ENCODE measurements at regions not wholly inside any gene's neighbourhood (a gene's known extent, or its start where the extent isn't known, plus 50 kb on each side); places are given as distances from the start of the nearest gene placed in this dataset.

DNA sequence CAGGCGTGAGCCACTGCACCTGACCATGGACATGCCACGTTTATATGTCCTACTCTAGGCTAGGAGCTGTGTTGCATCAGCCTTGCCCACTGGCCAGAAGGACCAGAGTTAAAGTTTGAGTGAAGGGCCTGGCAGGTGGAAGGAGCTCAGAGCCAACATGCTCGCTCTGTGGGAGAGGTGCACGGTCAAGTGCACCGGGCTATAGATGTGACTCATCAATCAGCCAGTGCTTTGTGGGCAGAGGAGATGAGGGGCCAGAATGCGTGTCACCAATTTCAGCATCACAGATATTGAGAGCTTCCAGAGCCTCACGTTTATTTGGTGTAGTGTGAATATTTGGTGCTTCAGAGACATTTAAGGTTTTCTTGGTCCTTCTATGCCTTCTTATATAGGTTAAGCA is 137.3 kb upstream of the KBTBD8 start:
- Histone ChIP-seq H3K36me3 (no peaks in the 10 kb centered on the region), H3K4me3 (no peak overlapping the region), H3K27me3 (no peaks in the 10 kb centered on the region), H3K27ac (no peak overlapping the region), H3K9me3 (no peaks in the 10 kb centered on the region), H3K4me1 (no peaks in the 10 kb centered on the region)
- TF ChIP-seq POLR2A (IDR thresholded peaks at IDR 0.05) (no peak), CTCF (IDR thresholded peaks at IDR 0.05) (no peak)
- DNase-seq (no peak), ATAC-seq (no peak)
- WGBS, 4 donors = 89 to 96% (median 92%) methylated on average over 6 to 7 of the region's 7 CpGs
- intact Hi-C loops (cut with DNase I) = no loop called here

- DNase-seq (no peak), ATAC-seq (no peak)
- Histone ChIP-seq H3K4me3 (no peak overlapping the region), H3K36me3 (no peaks in the 10 kb centered on the region), H3K9me3 (no peaks in the 10 kb centered on the region), H3K27me3 (no peaks in the 10 kb centered on the region), H3K4me1 (no peaks in the 10 kb centered on the region), H3K27ac (no peak overlapping the region)
- intact Hi-C loops (cut with DNase I) = no loop called here
- WGBS, 4 donors = 80 to 82% (median 81%) methylated on average over 10 of the region's 10 CpGs
- TF ChIP-seq CTCF (IDR thresholded peaks at IDR 0.05) (no peak), POLR2A (IDR thresholded peaks at IDR 0.05) (no peak)
Observed at GRCh38 chr3:66863205-66864111, 134.6 kb upstream of the KBTBD8 start.

DNA sequence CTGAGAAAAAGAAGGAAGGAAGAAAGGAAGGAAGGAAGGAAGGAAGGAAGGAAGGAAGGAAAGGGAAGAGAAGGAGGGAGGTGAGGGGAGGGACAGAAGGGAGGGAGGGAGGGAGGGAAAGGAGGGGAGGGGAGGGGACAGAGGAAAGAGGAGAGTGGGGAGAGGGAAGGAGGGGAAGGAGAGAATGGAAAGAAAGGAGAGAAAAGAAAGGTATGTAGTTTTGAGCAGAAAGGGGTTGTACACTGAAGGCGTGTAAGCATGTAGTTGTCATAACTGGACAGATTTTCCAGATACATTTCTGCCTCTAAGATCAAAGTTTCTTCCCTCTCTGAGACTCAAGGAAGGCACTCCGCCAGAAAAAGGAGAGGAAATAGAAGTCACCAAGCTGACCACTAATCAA is 113.4 kb upstream of the KBTBD8 start:
- Histone ChIP-seq H3K36me3 (no peaks in the 10 kb centered on the region), H3K27me3 (peaks cover 0 to 6% (median 0%) of the 10 kb centered on the region in 9 donors), H3K4me1 (no peaks in the 10 kb centered on the region), H3K9me3 (no peaks in the 10 kb centered on the region), H3K27ac (no peak overlapping the region), H3K4me3 (no peak overlapping the region)
- WGBS, 4 donors = 77 to 91% (median 88%) methylated on average over 2 of the region's 2 CpGs
- DNase-seq (no peak), ATAC-seq (no peak)
- intact Hi-C loops (cut with DNase I) = no loop called here
- TF ChIP-seq POLR2A (IDR thresholded peaks at IDR 0.05) (no peak), CTCF (IDR thresholded peaks at IDR 0.05) (no peak)

DNA sequence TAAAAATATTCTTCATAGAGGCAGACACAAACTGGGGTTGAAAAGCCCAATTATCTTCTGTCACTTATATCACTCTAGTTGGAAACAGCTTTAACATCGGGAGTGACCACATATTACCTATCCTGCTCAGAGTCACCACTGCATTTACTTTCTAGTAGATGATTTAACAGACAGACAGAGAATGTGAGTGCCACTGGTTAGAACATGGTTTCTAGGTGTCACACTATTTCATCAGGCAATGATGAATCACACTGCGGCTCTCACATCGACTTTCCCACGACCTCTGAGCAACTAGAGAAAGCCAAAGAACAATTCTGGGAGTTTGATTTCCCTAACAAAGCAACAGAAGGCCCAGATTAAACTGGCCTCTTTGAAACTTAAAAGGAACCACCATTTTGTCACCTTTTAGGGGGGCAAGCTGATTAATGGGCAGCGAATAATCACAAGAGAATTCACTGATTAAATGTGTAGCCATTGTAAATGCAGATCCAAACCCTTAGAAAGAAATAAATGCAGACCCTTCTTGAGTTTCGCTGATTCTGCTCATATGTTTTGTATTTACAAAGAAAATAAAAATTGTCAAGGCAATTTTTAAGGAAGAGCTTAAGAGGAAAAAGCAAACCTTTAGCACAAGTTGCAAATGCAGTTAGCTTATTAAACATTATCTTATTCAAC is 112.6 kb upstream of the KBTBD8 start:
- Histone ChIP-seq H3K36me3 (no peaks in the 10 kb centered on the region), H3K9me3 (no peaks in the 10 kb centered on the region), H3K27me3 (peaks cover 0 to 6% (median 0%) of the 10 kb centered on the region in 9 donors), H3K27ac (no peak overlapping the region), H3K4me3 (no peak overlapping the region), H3K4me1 (no peaks in the 10 kb centered on the region)
- WGBS, 4 donors = 56 to 75% (median 68%) methylated on average over 6 of the region's 6 CpGs
- TF ChIP-seq CTCF (IDR thresholded peaks at IDR 0.05) (no peak), POLR2A (IDR thresholded peaks at IDR 0.05) (no peak)
- ATAC-seq (no peak), DNase-seq (no peak)
- intact Hi-C loops (cut with DNase I) = no loop called here

All from heart left ventricle (tissue), 16 donors.